Femur (tissue), 1 donor: ENCODE measurements at regions not wholly inside any gene's neighbourhood (a gene's known extent, or its start where the extent isn't known, plus 50 kb on each side); places are given as distances from the start of the nearest gene placed in this dataset.

Source experiments
- DNase-seq: peaks from one replicate; pipeline ENCODE4 v3.0.0-alpha.2; 2017

DNA sequence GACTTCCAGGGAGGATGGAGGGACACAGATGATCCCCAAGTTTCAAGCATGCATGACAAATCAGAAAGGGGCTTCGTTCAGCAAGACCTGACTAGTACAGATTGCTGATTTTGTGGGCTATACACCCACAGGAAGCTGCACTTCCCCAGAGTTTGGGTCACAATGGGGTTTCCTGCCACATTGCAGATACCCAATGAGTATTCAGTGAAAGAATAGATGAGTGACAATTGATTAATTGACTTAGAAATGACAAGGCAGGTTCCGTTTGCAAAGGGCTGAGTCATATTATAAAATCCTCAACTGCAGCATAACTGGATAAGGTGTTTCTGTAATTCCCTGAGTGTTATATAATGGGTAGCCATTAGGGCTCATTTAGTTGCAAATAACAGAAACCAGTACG lies 146.6 kb upstream of the TBL1X start:
- DNase-seq: no peak

DNA sequence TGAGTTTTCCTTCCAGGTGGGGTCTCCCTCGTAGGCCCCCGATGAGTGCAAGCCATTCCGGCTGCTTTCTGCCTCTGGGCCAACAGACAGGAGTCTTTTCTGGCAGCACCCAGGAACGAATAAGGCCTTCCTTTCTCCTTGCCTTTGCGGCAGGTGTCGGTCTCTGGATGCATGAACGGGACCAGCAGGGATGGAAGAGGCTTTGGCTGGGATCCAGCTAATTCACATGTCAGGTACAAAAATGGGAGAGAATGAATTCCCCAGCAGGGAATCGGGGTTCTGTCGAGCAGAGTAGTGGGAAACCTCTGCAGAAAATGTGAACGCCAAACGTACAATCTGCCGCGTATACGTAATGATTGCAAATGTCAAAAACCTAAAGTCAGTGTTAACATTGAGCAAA lies 146.1 kb upstream of the TBL1X start:
- DNase-seq: no peak

DNA sequence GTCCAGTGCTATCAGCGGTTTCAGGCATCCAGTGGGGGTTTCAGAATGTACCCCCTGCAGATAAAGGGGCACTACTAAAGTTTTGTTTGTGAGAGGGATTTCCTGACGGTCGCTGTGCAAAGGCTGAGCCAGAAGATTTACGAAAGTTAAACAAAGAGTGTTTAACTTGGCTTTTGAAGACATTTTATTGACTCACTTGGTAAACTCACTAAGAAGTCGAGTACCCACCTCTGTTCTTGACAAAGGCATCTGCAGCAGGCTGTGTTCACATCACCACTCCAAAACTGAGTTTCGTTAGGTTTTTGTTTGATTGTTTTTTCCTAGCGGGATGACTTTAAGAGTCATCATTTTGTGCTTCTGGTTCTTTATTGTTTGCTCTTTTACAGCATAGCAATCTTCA lies 143.9 kb upstream of the TBL1X start:
- no peak for DNase-seq

DNA sequence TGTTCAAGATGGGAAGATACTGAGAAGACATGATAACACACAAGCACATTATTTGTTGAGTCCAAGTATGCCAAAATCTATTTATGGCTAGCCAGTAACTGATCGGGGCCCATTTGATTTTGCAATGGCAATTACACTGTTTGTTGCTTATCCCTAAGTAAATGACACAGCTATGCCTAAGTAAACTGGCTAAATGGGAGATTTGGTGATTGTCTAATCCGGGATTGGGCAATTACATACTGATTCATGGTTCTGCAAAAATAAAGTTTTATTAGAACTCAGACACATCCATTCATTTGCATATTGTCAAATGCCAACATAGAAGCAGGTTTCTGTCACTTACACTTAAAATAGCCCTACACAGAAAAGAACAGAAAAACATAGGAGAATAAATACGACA lies 140.2 kb upstream of the TBL1X start:
- DNase-seq: no peak

DNA sequence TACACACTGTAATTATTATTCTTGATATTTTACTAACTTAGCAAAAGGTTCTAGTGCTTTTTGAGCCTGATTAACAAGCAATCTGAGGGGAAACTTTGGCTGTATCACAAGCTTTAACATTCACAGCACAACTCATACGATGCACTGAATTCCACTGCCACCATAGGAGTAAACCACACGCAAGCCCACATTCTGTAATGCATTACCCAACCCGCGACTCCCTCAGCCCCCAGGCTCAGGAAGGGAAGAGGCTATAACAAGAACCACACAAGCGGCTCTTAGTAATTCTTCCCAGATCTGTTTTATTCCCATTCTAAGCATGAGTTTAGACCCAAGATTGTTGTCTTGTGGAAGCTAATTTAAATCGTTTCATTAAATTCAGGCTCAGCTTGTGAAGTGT lies 138.5 kb upstream of the TBL1X start:
- DNase-seq: no peak

DNA sequence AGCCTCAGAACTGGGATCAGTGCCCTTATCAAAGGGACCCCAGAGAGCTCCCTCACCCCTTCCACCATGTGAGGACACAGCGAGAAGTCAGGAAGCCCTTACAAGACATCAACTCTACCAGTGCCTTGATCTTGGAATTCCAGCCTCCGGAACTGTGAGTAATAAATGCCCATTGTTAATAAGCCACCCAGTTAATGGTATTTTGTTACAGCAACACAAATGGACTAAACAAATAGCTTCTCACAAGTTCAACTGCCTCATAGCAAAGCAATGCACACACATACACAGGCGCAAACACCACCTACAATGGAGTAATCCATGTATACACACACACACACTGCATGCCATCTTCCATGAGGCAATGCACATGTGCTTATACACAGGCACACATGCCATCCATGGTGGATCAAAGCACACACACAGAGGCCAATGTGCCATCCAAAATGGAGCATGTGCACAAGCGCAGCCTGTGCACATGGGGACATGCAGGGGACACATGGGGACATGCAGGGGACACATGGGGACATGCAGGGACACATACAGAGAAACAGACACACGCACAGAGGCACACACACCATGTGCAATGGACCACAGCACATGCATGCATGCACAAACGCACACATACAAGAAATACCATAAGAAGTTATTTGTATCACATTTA lies 137.6 kb upstream of the TBL1X start:
- DNase-seq: no peak

DNA sequence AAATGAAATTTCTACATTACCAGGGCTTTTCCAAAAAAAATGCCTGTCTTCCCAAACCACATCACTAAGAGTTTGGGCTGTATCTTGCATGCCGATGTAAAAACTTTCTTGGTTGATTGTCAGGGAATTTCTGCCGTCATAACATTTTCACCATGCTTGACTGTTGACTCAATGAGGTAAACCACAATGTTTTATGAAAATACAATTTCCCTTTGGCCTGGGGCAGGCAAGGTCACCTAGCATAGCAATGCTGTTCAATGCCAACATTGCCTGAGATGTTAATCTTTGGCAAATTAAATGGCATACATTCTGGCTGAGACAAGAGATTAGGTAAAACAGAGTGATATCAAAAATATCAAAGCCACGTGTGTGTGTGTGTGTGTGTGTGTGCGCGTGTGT lies 137.1 kb upstream of the TBL1X start:
- DNase-seq: no peak

DNA sequence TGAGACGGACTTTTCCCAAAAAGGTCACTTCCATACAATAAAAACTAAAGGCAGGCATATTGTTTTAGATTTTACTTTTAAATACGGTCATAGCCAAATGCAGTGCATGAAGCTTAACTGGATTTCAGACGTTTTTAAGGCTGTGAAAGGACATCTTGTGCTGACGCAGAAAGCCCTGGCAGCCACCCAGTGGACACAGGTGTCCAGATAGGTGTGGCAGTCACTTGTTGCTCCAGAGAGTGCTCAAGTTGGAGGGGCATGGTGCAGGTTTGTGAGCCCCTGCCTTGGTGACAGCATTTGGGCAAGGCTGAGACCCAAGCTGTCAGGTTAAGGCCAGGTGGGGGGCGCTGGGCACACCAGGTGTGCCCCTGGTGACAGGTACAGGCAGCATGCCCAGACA lies 135.8 kb upstream of the TBL1X start:
- no peak for DNase-seq

DNA sequence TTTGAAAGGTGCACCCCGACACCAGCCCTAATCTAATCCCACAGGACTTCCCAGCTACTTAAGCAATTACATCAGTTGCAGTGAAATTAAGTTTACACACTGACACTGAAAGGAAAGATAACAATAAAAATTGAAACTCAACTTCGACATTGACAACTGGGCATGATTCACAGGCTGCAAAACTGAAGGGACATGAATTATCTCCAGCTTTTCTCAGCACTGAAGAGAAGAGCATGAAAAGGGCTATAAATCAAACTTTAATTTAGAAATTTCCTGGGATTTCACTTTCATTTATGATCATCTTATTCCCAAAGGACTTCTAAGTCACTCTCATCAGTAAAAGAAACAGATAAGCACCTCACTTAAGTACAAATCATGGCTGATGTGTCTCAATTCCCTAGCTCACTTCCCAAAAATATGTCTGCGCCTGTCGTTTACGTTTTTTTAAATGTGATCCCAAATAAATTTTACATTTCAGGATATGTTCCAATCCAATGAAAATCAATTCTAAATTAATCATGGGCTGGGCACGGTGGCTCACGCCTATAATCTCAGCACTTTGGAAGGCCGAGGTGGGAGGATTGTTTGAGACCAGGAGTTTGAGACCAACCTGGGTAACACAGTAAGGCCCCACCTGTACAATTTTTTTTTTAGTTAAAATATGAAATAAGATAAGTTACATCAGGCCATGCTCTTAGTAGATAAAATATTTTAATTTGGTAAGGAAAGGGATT lies 134.4 kb upstream of the TBL1X start:
- DNase-seq: no peak

DNA sequence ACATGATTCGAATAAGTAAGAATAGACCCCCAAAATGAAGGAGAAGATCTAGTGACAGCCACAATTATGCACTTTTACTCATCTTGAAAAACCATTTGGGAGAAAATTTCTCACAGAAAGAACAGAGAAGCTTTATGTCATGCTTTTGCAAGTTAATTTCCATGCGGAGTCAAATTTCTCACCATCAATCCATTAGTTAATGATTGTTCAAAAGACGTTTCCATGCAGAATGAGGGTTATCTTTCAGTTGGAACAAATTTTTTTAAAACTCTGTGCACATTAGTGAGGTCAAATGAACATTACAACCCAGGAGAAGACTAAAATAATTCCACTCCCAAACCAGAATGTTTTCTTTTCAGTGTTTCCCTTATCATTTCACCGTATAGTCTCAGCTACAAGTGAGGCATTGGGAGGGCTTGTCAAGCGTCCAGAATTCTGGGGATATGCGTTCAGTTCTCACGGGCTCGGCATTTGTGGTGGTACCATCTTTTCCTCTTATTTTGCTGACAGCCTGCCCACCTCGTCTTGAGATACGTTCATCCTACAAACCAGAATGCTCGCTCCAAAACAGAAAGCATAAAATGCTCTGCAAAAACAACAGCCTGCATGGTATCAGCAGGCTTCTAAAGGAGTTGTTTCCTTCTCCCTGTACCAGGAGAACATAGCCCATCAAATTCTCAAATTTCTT lies 130.8 kb upstream of the TBL1X start:
- no peak for DNase-seq

DNA sequence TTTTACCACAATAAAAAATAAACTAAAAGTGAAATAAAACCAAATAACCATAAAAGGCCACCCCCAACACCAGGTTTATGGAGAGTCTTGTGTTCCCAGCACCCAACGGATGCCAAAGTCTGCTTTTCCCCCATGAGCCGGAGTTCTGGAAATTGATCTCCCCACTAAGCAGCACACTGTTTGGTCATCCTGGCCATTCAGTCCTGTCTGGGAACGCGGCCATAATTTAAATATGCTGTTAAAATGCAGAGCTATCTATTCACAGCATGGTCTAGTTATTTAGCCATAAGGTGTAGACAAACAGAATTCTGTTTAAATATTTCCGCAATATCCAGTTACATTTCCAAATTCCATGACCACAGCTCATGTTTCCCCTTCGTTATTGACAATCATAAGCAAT lies 129.6 kb upstream of the TBL1X start:
- DNase-seq: no peak

DNA sequence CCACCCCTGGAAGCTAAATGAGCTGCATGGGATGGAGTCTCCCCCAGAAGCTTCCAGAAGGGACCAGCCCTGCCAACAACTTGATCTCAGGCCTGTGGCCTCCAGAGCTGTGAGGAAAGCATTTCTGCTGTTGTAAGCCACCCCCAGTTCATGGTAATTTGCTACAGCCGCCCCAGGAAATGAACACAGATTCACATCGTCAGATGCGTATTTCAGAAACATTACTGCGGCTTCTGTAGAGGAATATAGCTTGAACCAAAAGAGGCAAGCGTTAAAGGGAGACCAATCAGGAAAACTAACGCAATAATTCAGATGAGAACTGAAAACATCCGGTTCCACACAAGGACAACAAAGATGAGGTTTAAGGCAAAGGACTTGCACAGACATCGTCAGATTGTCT lies 128.4 kb upstream of the TBL1X start:
- no peak for DNase-seq

DNA sequence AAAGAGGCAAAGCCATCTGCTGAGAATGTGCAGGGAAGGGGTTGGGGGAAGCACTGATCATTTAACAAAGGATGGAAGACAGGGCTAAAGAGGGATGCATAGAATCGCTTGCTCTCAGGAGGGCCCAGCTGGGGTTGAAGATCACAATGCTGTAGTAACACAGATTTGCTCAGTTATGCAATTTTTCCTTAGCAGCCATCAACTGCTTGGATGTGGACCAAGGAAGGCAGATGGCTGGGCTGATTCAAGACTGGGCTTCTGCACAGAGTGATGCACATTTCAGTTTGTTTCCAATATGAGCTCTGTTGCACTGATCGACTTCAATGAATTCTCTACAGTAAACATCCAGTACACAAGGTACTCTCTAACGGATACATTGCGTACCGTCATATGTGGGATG lies 127.8 kb upstream of the TBL1X start:
- peak; percentile 88 for DNase-seq

DNA sequence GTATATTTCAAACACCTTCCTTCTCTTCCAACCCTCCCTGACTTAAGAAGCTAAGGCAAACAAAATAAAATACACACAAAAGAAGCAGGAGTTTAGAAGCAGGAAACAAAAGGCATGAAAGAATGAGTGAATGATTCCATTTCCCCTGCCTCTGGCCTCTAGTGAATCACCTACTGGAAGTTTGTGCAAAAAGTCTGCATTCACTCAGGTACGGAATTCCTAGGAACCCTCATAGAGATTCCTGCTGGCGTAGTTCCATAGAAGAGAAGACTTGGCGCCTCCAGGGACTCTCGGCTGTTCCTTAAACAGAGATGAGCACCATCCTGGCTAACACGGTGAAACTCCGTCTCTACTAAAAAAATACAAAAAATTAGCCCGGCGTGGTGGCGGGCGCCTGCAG lies 125.9 kb upstream of the TBL1X start:
- DNase-seq: no peak

DNA sequence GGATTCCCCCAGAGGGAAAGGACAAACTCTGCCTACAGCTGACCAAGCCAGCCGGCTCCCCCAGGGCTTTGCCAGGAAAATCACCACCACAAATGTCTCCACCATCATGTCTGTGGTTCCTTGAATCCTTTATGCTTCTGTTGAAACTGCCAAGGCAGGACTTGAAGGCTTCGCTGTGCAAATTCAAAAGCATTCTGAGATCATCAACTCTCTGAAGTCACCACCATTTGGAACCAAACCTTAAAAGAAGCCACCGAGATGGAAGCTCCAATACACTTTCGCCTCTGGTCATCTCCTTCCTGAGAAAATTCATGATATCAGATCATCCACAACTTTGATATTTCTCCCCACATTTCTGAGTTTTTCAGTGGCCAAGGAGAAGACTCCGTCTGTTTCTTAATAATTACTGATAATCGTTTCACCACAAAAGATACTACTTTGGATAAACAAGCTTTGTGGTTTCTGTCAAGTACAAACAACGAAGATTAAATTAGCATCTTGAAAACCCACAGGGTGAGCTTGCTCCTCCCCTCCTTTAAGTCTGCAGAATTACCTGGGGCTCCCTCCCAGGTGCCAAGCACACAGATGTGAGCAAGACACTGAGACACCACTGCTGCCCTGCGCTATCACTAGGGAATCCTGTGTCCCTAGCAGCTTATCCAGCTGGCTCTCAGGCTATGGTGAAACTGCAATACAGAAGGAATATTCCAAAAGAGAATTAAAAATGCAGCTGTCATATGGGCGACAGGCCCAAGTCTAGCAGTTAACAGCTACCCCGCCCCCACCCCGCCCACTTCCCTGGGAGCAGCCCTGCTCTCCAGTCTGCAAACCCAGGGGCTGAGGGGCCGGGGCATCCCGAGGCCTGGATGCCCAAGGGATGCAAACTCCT lies 125.0 kb upstream of the TBL1X start:
- DNase-seq: peak; percentile 82

DNA sequence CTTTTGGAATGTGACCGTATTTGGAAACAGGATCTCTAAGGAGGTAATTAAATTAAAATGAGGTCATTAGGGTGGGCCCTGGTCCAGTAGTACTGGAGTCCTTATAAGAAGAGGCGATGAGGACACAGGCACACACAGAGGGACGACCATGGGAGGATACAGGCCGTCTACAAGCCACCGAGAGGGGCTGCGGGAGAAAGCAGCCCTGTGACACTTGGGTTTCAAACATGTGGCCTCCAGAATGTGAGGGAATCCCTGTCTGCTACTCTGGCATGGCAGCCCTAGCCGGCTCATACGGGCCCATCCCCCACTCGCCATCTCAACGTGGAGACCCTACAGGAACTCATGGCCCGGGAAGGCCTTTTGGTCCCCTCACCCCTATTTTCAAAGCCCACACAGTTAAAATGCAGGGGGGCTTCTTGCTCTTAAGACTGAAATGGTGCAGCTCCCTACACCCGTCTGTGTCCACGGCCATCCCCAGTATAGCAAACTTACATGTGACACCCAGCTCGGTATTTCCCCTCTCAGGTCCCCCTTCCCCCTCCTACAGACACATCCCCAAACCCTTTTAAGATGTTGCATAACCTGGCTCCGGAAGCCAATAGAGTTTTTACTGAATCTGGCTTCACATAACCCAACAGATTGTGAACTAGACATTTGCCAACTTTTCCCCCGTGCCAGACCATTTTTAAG lies 124.1 kb upstream of the TBL1X start:
- peak; percentile 57 for DNase-seq

DNA sequence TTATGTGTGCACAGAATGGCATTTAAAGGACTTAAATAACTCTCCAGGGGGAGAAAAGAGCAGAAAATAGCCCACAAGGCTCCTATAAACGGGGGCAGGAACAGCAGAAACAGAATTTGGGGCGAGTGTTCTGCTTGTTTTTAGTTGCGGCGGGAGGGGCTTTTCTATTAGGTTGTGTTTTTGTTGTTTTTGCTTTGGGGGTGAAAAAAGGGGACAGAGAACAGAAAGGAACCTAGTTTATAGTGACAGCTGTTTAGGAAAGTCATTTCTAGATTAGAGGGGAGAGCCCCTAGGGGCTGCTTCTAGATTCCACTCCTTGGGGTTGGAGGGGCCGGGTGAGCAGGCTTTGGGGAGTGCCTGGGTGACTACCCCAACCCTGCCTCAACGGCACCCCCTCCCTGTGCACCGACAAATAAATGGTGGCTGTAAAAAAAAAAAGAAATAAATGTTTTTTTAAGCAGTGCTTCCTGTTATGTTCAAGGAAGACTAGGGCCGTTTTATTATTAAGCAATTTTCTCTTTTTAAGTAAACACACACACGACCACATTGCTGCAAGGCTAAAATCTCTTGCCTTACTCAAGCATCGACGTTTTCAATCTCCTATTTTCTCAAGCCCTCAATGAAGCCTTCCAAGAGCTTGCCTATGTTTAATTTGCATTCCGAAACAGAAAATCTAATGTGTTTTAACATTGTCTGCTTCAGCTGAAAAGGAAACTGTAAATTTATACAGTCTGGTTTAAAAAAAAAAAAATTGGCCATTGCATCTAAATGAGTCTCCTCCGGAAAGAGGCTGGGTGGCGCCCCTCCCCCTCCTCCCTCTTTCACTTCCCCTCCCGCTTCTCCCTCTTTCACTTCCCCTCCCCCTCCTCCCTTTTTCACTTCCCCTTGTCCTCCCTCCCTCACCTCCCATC lies 123.3 kb upstream of the TBL1X start:
- peak; percentile 77 for DNase-seq

DNA sequence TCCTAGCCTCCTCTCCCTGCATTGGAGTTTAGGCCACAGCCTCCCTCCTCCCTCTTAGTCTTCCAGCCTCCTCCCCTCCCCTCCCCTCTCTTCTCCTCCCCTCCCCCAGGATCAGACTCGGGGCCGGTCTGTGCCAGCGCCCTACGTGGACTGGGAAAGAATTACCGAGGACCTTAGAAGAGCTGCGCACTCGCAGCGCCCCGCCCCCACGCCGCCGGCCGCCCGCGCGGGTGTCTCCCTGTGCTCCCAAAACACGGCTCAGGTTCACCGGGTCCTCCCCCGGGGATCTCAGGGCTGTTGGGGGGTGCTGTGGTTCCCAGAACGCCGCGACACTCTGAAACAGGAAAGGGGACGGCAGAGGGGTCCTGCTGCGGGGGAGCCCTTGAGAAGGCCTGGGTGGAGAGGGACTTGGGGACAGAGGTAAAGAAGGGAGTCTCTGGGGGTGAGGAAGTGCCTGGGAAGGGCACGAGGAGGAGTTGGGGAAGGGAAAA lies 122.3 kb upstream of the TBL1X start:
- DNase-seq: peak; percentile 90

DNA sequence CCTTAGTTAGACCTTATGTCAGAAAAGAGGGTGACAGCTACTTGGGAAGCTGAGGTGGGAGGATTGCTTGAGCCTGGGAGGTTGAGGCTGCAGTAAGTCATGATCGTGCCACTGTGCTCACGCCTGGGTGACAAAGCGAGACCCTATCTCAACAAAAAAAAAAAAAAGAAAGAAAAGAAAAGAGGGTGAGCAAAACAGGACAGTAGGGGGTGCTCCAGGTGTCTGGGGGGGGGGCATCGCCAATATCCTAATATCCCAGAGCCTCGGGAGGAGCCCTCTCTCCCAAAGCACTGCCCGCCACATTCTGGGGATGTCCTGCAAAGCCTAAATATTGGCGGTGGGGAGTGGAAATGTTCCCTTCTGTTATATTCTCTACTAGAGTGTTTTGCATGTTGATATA lies 120.9 kb upstream of the TBL1X start:
- no peak for DNase-seq

DNA sequence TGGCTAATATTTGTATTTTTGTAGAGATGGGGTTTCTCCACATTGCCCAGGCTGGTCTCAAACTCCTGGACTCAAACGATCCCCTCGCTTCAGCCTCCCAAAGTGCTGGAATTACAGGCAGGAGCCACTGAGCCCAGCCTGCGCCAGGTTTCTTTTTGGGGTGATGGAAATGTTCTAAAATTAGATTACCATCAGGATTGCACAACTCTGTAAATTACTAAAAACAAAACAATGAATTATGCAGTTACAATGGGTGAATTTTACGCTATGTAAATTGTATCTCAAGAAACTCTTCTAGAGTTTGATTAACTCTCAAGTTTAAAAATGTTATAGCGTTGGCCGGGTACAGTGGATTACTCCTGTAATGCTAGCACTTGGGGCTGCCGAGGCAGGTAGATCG lies 118.9 kb upstream of the TBL1X start:
- no peak for DNase-seq
